Liver (tissue), 8 donors: ENCODE measurements at regions not wholly inside any gene's neighbourhood (a gene's known extent, or its start where the extent isn't known, plus 50 kb on each side); places are given as distances from the start of the nearest gene placed in this dataset.

ENCODE experiments used
- DNase-seq: peaks from one replicate; pipeline ENCODE4 v3.0.0-alpha.2; 2017; ENCODE audit warnings: low spot score
- H3K27ac ChIP-seq, 2 donors: one replicate each; pipeline ENCODE4 v1.7.0; 2013; ENCODE audit warnings: inconsistent platforms in 2 of 2, low read length in 2 of 2, control low read depth in 1 of 2, low read depth in 1 of 2, mild to moderate bottlenecking in 1 of 2
- H3K27me3 ChIP-seq, 4 donors: one replicate each; pipeline versions ENCODE4 v1.6.1 to v1.7.0; 2013; ENCODE audit warnings: low read length in 3 of 4, inconsistent platforms in 1 of 4, mild to moderate bottlenecking in 1 of 4, moderate library complexity in 1 of 4; ENCODE audit not compliant: control insufficient read depth in 4 of 4, insufficient read depth in 4 of 4
- H3K36me3 ChIP-seq, 4 donors: one replicate each; pipeline versions ENCODE4 v1.6.1 to v1.7.0; 2013; ENCODE audit warnings: low read length in 3 of 4, mild to moderate bottlenecking in 3 of 4, low read depth in 1 of 4, moderate library complexity in 1 of 4; ENCODE audit not compliant: control insufficient read depth in 4 of 4, insufficient read depth in 3 of 4
- H3K4me1 ChIP-seq, 4 donors: one replicate each; pipeline versions ENCODE4 v1.6.1 to v1.7.0; 2013; ENCODE audit warnings: low read length in 3 of 4, mild to moderate bottlenecking in 3 of 4, moderate library complexity in 1 of 4; ENCODE audit not compliant: control insufficient read depth in 4 of 4, insufficient read depth in 4 of 4
- H3K4me3 ChIP-seq, 3 donors: one replicate each; pipeline versions ENCODE4 v1.6.1 to v1.7.0; 2013; ENCODE audit warnings: low read length in 3 of 3, control low read depth in 1 of 3, low read depth in 1 of 3, mild to moderate bottlenecking in 1 of 3
- H3K9ac ChIP-seq, 2 donors: one replicate each; pipeline ENCODE4 v1.7.0; 2013; ENCODE audit warnings: low read length in 2 of 2, mild to moderate bottlenecking in 2 of 2, moderate library complexity in 2 of 2, control low read depth in 1 of 2, low read depth in 1 of 2
- H3K9me3 ChIP-seq, 4 donors: one replicate each; pipeline versions ENCODE4 v1.6.1 to v1.7.0; 2013; ENCODE audit warnings: low read length in 3 of 4; ENCODE audit not compliant: control insufficient read depth in 4 of 4
- CTCF ChIP-seq: fragments of 150-350 bp; IDR thresholded peaks from 2 replicates; pipeline ENCODE4 v1.5.1; 2017; ENCODE audit warnings: improper control_type of control experiment, low read depth, low read length; ENCODE audit not compliant: missing input control
- EGR1 ChIP-seq, 2 donors: IDR thresholded peaks; 2 replicates each; pipeline ENCODE4 v1.6.1; 2016 to 2018; ENCODE audit warnings: antibody characterized with exemption in 2 of 2, low read depth in 2 of 2
- FOXA1 ChIP-seq: IDR thresholded peaks from 2 replicates; pipeline ENCODE4 v1.6.1; 2016; ENCODE audit warnings: antibody characterized with exemption
- FOXA2 ChIP-seq: IDR thresholded peaks from 2 replicates; pipeline ENCODE4 v1.6.1; 2016; ENCODE audit warnings: antibody characterized with exemption
- GABPA ChIP-seq, 2 donors: IDR thresholded peaks in 1 of 2; conservative IDR thresholded peaks in 1 of 2; 2 replicates each; pipeline ENCODE4 v1.6.1; 2016; ENCODE audit warnings: antibody characterized with exemption in 2 of 2, mild to moderate bottlenecking in 1 of 2, moderate library complexity in 1 of 2
- HNF4A ChIP-seq, 2 donors: conservative IDR thresholded peaks; 2 replicates each; pipeline ENCODE4 v1.6.1; 2016; ENCODE audit warnings: antibody characterized with exemption in 2 of 2, mild to moderate bottlenecking in 2 of 2
- HNF4G ChIP-seq: IDR thresholded peaks from 2 replicates; pipeline ENCODE4 v1.6.1; 2016; ENCODE audit warnings: antibody characterized with exemption
- JUND ChIP-seq, 2 donors: IDR thresholded peaks; 2 replicates each; pipeline ENCODE4 v1.6.1; 2016; ENCODE audit warnings: antibody characterized with exemption in 2 of 2
- MAX ChIP-seq: IDR thresholded peaks from 2 replicates; pipeline ENCODE4 v1.6.1; 2016; ENCODE audit warnings: antibody characterized with exemption
- NR2F2 ChIP-seq: IDR thresholded peaks from 2 replicates; pipeline ENCODE4 v1.6.1; 2016; ENCODE audit warnings: antibody characterized with exemption
- RAD21 ChIP-seq, 2 donors: IDR thresholded peaks; 2 replicates each; pipeline ENCODE4 v1.6.1; 2016; ENCODE audit warnings: antibody characterized with exemption in 2 of 2, mild to moderate bottlenecking in 2 of 2
- REST ChIP-seq: IDR thresholded peaks from 2 replicates; pipeline ENCODE4 v1.6.1; 2016; ENCODE audit warnings: antibody characterized with exemption, mild to moderate bottlenecking
- RXRA ChIP-seq, 2 donors: IDR thresholded peaks; 2 replicates each; pipeline ENCODE4 v1.6.1; 2017 to 2018; ENCODE audit warnings: antibody characterized with exemption in 2 of 2, mild to moderate bottlenecking in 1 of 2
- SP1 ChIP-seq: IDR thresholded peaks from 2 replicates; pipeline ENCODE4 v1.6.1; 2018; ENCODE audit warnings: antibody characterized with exemption, mild to moderate bottlenecking
- TAF1 ChIP-seq: conservative IDR thresholded peaks from 2 replicates; pipeline ENCODE4 v1.6.1; 2016; ENCODE audit warnings: antibody characterized with exemption, mild to moderate bottlenecking
- YY1 ChIP-seq: IDR thresholded peaks from 2 replicates; pipeline ENCODE4 v1.6.1; 2016; ENCODE audit warnings: antibody characterized with exemption, mild to moderate bottlenecking
- ZBTB33 ChIP-seq: IDR thresholded peaks from 2 replicates; pipeline ENCODE4 v1.6.1; 2016; ENCODE audit warnings: antibody characterized with exemption
- WGBS: extraction: QIAGEN DNeasy Blood & Tissue Kit; methylation state at CpG from one replicate; pipeline ENCODE4 v1.1.7; 2013; 5-methylcytosine and 5-hydroxymethylcytosine counted together
- donor health status: healthy.
- donor health status: healthy.
- donor health status: healthy.
- donor health status: healthy.
- donor health status: healthy.

GRCh38 chr2:234623521-234623991, 126.7 kb upstream of the ARL4C start:
- Histone ChIP-seq H3K36me3 (no peaks in the 10 kb centered on the region), H3K4me3 (no peak overlapping the region), H3K9me3 (no peaks in the 10 kb centered on the region), H3K4me1 (no peaks in the 10 kb centered on the region), H3K27me3 (no peaks in the 10 kb centered on the region), H3K27ac (no peak overlapping the region), H3K9ac (no peak overlapping the region)
- no peak for TF ChIP-seq FOXA1
- TF ChIP-seq CTCF, result no peak
- no peak for TF ChIP-seq MAX
- no peak for TF ChIP-seq HNF4A (conservative IDR thresholded peaks at IDR 0.05)
- TF ChIP-seq FOXA2, result no peak
- no peak for TF ChIP-seq REST
- no peak for TF ChIP-seq YY1
- no peak for TF ChIP-seq NR2F2
- no peak for TF ChIP-seq TAF1
- no peak for TF ChIP-seq RXRA (IDR thresholded peaks at IDR 0.05)
- no peak for TF ChIP-seq RAD21 (IDR thresholded peaks at IDR 0.05)
- TF ChIP-seq EGR1 (IDR thresholded peaks at IDR 0.05; ENCODE audit: low read depth in 2 of 2), result no peak
- no peak for TF ChIP-seq JUND (IDR thresholded peaks at IDR 0.05)
- no peak for TF ChIP-seq ZBTB33
- TF ChIP-seq GABPA (IDR thresholded peaks at IDR 0.05 in 1 of 2, conservative IDR thresholded peaks at IDR 0.05 in 1 of 2), result no peak
- no peak for TF ChIP-seq SP1
- no peak for TF ChIP-seq HNF4G
- WGBS, result 77% methylated on average over 5 of the region's 5 CpGs
- no peak for DNase-seq

- no peak overlapping the region for H3K9ac ChIP-seq
- no peak overlapping the region for H3K4me3 ChIP-seq
- no peak for DNase-seq
- no peaks in the 10 kb centered on the region for H3K27me3 ChIP-seq
- no peak overlapping the region for H3K27ac ChIP-seq
- H3K4me1 ChIP-seq, result no peaks in the 10 kb centered on the region
- no peaks in the 10 kb centered on the region for H3K9me3 ChIP-seq
- WGBS, result 91% methylated on average over 5 of the region's 5 CpGs
- no peak for TF ChIP-seq EGR1 (IDR thresholded peaks at IDR 0.05; ENCODE audit: low read depth in 2 of 2)
- H3K36me3 ChIP-seq, result no peaks in the 10 kb centered on the region
Measured at GRCh38 chr2:234621120-234621519, 124.2 kb upstream of the ARL4C start.
